Brain pericyte (primary cell): ENCODE measurements at regions not wholly inside any gene's neighbourhood (a gene's known extent, or its start where the extent isn't known, plus 50 kb on each side); places are given as distances from the start of the nearest gene placed in this dataset.

Source experiments
- DNase-seq: peaks from one replicate; pipeline ENCODE4 v3.0.0-alpha.2; 2012; ENCODE audit warnings: low read depth, low spot score

DNA sequence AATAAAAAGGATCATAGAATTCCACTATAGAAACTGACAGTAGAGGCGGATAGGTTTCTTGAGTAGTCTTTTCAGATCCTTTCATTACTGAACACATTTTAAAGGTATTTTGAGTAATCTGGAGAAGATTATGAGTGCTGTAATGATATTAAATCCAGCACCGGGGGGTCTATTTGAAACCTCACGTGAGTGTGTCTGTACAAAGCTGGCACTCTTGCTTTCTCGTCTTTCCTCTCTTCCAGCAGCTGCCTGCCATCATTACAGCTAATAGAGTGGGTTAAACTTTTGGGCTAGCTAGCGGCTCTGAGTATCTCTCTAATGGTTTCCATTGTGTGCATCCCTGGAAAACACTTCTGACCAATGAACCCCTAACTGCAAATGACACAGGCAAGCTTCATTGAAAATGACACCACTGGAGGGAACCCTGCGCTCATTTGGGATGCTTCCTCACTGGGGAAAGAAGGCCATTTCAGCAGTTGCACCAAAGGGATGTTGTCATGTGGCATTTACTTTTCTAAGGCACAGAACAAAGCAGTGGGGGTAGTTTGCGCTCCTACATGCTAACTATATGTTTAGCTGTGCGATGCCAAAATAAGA is 101.0 kb downstream of the HRH4 start:
- no peak for DNase-seq

DNA sequence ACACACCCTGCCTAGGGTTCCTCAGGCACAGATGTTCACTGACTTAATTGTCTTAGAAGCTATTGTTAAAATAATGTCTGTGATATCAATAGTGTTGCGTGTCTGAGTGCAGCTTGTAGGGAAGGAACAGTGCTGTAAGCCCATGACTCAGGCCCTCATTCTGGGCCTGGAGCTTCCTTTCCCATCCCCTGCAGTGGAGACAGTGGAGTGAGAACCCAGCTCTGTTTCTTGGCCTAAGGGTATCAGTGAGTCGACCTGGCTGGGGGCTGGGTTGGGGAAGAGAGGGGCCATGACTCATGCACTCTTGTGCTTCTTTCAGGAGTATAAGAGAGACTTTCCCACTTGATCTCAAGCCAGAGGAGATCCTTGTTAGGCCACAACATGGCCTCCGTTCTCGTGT is 106.8 kb downstream of the HRH4 start:
- DNase-seq = no peak

DNA sequence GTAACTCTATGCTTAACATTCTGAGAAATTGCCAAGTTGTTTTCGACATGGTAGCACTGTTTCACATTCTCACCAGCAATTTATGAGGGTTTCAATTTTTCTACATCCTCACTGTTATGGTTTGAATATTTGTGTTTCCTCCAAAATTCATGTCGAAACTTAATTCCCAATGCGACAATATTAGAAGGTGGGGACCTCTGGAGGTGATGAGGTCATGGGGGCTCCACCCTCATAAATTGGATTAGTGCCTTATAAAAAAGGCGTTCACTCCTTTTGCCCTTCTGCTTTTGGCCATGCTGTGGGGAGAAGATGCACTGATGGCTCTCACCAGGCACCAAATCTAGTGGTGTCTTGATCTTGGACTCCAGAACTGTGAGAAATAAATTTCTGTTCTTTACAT is 110.3 kb downstream of the HRH4 start:
- no peak for DNase-seq

DNA sequence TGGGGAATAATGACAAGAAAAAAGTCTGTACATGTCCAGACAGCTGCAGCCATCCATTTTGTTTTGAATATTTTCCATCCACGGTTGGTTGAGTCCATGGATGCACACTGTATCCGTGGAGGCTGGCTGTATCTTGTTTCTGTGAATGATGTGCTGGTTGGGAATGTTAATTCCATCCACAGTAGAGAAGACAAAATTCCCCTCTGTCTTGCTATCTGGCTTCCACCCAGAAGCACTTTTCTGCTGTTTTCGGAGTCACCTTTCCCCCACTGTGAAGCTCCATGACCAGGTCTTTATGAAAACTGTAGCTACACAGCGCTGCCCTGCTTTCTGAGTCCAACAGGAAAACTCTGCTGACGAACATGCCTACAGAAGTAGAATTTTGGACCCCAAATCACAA is 122.3 kb downstream of the HRH4 start:
- DNase-seq = no peak

DNA sequence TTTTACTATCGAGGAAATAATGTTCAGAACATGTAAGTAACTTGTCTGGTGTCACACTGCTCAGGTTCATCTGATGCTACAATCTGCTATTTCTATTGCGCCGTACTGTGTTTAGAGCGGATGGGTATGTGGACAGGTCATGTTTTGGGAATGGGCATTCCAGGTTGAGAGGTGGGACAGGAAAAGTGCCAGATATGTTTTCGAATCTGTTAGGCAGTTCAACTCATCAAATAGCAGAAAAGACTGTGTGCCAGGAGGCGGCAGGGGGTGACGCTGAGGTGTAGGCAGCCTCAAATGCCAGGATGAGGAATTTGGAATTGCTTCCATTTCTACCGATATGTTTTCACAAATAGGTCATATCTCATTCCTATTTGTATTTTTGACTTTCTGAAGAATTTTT is 123.8 kb downstream of the HRH4 start:
- DNase-seq = no peak

DNA sequence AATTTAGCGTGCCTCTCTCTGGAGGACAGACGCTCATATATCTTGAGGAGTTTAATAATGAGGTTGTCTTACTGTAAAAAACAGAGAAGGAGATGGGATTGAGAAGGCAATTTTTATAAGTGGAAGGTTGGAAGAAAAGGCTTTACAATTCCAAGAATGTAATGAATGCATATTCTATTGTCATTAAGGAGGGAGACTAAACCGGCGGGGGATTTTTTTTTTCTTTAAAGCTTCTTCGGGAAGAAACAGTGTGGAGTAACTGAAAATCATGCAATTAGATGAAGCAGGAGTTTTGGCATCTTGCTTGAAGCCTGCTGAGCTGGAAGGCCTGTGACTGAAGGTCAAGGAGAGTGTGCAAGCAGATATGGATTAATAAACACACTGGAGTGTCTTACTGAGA is 124.4 kb downstream of the HRH4 start:
- DNase-seq = no peak

- no peak for DNase-seq
Observed at GRCh38 chr18:24585996-24586566, 125.6 kb downstream of the HRH4 start.

GRCh38 chr18:24586662-24587360 is 126.4 kb downstream of the HRH4 start:
- no peak for DNase-seq

- no peak for DNase-seq
Observed at GRCh38 chr18:24588440-24588839, 128.0 kb downstream of the HRH4 start.

- no peak for DNase-seq
Observed at GRCh38 chr18:24590946-24591345, 130.5 kb downstream of the HRH4 start.

- DNase-seq = no peak
Observed at GRCh38 chr18:24593401-24593800, 133.0 kb downstream of the HRH4 start.

GRCh38 chr18:24593886-24594285 is 133.4 kb downstream of the HRH4 start:
- no peak for DNase-seq

GRCh38 chr18:24595561-24596031 is 135.2 kb downstream of the HRH4 start:
- no peak for DNase-seq

DNA sequence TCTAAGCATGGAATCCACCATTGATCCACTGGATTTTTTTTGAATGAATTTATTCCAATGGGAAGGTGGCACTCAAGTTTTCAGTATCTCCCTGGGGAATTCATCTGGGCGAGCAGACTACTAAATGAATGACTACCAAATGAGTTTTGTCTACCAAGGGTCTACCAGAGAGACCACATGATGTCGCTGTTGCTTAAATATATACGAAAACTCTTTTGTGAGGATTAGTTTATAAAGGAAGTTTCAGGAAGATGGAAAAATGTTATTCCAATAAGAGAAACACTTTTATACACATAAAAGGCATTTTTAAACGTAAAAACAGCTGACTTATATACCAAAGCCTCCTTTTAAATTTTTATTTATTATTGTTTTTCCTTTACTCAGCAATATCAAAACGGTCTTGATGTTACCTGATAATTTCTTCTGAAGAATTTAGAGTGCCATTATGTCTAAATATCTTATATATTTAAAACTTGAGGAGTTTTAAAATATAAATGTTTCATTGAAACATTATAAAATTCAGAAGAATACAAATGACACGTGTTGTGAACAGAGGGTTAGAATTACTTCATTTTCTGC is 139.7 kb downstream of the HRH4 start:
- DNase-seq = no peak

DNA sequence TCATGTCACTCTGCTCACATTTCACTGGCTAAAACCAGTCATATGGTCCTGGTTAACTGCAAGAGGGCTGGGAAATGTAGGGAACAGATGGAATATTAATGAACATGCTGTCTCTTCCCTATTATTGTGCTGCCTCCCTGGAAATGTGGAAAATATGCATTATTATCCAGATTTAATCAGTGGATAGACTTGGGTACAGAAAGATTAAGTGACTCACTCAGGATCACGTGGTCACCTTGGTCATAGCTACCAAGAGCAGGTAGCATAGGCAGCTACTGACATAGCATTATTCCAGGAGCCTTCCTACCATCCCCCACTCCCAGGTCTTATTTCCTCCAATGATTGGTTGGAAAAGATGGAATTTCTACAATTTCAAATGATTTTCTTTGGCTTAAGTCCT is 141.1 kb downstream of the HRH4 start:
- no peak for DNase-seq

- DNase-seq = no peak
Observed at GRCh38 chr18:24602201-24602600, 141.8 kb downstream of the HRH4 start.

GRCh38 chr18:24603151-24603550 is 142.7 kb downstream of the HRH4 start:
- DNase-seq = no peak

DNA sequence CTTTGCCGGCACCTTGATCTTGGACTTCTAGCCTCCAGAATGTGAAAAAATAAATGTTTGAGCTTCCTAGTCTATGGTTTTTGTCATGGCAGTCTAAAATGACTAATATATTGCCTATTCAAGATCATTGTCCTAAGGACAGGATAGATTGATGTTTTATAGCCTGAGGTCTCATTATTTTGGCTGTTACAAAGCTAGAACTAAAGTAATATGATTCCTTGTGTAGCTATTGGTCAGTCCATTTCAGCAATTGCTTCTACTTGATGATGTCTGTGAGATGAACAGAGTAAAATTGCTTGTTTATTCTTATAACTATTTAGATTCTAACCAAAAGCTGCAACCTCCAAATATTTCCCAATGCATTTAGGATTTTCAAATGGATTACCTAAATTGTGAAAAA is 145.0 kb downstream of the HRH4 start:
- no peak for DNase-seq

DNA sequence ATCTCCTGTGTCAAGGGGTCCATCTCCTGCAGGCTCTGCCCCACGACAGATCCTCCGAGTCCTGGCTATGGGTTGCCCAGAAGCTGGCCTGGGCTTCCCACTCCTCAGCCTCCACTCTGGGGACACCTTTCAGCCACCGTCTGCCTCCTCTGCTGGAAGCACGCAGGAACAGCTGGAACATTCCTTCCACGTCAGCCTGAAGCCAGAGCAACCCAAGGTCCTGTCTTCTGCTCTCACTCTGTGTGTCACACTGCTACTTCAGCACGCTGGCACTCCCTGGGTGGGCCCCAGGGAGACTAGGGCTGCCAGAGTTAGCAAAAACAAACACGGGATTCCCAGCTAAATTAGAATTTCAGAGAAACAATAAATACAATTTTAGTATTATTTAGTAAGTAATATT is 148.8 kb downstream of the HRH4 start:
- DNase-seq = no peak

DNA sequence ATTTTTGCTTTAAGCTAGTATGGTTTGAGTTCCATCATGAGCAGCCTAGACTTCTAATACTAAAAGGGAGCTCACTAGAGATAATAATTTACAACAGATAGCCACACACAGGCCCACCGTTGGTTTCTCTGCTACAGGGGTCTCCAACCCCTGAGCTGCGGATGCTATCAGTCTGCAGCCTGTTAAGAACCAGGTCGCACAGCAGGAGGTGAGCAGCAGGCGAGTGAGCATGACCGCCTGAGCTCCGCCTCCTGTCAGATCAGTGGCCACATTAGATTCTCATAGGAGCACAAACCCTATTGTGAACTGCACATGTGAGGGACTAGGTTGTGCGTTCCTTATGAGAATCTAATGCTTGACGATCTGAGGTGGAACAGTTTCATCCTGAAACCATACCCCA is 150.6 kb downstream of the HRH4 start:
- DNase-seq = no peak

GRCh38 chr18:24613896-24614640 is 153.6 kb downstream of the HRH4 start:
- no peak for DNase-seq

DNA sequence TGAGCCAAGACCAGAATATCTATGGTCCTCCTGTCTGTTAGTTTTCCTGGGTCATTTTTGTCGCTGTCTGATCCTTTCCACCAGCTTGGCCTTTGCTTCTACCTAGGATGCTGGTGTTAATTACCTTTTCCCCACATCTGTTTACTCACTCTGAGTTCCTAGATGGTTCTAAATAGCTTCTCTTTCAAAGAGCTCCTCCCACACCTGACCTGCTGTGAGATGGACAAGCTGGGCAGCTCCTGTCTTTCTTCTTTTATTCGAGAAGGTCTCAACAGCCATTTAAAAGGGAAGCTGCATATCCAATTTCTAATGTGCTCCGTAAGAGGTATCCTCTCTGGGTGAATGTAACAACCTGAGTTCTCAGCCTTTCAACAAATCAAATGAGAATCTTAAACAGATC is 156.2 kb downstream of the HRH4 start:
- DNase-seq = no peak
